ENCODE measurements at regions not wholly inside any gene's neighbourhood (a gene's known extent, or its start where the extent isn't known, plus 50 kb on each side); places are given as distances from the start of the nearest gene placed in this dataset.

DNA sequence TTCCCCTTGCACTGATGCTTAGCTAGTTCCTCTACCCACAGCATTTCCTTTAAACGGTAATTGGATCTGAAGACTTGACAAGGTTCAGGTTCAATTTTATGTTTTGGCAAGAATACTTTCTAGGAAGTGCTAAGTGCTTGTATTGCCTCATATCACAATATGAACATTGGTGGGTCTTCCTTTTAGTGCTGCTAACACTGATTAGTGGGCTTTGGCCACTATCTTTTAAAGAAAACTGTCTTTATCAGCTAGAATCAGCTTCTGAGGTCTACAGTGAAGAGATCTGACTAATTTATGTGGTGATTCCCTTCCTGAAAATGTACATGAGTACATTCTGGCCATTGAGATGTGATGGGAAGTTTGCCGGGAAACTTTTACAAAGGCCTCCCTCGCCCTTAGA lies 316.7 kb upstream of the KLF3 start:
- no peak for DNase-seq (ENCODE audit: low read depth in 2 of 2)
- TF ChIP-seq, protein P1, sequence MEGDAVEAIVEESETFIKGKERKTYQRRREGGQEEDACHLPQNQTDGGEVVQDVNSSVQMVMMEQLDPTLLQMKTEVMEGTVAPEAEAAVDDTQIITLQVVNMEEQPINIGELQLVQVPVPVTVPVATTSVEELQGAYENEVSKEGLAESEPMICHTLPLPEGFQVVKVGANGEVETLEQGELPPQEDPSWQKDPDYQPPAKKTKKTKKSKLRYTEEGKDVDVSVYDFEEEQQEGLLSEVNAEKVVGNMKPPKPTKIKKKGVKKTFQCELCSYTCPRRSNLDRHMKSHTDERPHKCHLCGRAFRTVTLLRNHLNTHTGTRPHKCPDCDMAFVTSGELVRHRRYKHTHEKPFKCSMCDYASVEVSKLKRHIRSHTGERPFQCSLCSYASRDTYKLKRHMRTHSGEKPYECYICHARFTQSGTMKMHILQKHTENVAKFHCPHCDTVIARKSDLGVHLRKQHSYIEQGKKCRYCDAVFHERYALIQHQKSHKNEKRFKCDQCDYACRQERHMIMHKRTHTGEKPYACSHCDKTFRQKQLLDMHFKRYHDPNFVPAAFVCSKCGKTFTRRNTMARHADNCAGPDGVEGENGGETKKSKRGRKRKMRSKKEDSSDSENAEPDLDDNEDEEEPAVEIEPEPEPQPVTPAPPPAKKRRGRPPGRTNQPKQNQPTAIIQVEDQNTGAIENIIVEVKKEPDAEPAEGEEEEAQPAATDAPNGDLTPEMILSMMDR (IDR thresholded peaks at IDR 0.05; ENCODE audit: low read depth, low read length) = no peak
- H3K4me3 ChIP-seq (replicated peaks in 1 of 2; ENCODE audit: low read depth in 2 of 2, low read length in 2 of 2) = no peak overlapping the region

GRCh38 chr4:38354421-38354820 lies 309.6 kb upstream of the KLF3 start:
- no peak for DNase-seq (ENCODE audit: low read depth in 2 of 2)
- TF ChIP-seq, protein P1 (IDR thresholded peaks at IDR 0.05; ENCODE audit: low read depth, low read length) = no peak
- no peak overlapping the region for H3K4me3 ChIP-seq (replicated peaks in 1 of 2; ENCODE audit: low read depth in 2 of 2, low read length in 2 of 2)

DNA sequence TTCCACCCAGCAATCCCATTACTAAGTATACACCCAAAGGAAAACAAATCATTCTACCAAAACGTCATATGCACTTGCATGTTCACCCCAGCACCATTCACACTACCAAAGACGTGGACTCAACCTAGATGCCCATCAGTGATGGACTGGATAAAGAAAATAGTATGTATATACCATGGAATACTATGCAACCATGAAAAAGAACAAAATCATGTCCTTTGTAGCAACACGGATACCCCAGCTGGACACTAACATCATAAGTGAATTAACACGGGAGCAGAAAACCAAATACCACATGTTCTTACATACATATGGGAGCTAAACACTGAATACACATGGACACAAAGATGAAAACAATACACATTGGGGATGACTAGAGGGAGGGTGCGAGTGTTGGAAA lies 309.1 kb upstream of the KLF3 start:
- TF ChIP-seq, protein P1 (IDR thresholded peaks at IDR 0.05; ENCODE audit: low read depth, low read length) = no peak
- H3K4me3 ChIP-seq (replicated peaks in 1 of 2; ENCODE audit: low read depth in 2 of 2, low read length in 2 of 2) = no peak overlapping the region
- DNase-seq (ENCODE audit: low read depth in 2 of 2) = no peak

DNA sequence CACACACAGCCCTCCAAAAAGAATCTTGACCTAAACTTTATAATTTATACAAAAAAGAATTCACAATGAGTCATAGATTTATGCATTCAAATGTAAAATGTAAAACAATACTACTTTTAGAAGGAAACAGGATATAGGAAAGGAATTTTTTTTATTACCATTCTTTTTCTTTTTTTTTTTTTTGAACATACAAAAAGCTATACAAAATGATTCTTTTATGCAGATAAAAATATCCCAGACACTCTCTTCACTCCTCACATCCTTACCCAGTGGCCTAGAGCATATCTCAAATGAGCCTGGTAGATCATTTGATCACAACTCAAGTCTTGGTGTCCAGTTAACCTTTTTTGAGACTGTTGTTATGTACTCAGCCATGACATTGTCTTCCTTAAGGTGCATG lies 307.3 kb upstream of the KLF3 start:
- H3K4me3 ChIP-seq (replicated peaks in 1 of 2; ENCODE audit: low read depth in 2 of 2, low read length in 2 of 2) = no peak overlapping the region
- TF ChIP-seq, protein P1 (IDR thresholded peaks at IDR 0.05; ENCODE audit: low read depth, low read length) = no peak
- no peak for DNase-seq (ENCODE audit: low read depth in 2 of 2)

DNA sequence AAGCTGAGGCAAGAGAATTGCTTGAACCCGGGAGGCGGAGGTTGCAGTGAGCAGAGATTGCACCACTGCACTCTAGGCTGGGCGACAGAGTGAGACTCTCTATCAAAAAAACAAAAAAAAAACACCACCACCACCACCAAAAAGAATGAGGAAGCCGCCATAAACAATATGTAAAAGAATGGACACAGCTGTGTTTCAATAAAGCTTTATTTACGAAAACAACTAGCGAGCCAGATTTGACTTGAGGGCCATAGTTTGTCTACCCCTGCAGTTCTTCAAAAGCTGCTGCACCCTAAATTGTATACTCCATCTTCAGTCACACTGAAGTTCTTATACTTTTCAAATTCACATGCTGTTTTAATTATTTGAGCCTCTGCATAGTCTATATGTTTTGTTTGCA lies 306.5 kb upstream of the KLF3 start:
- no peak overlapping the region for H3K4me3 ChIP-seq (replicated peaks in 1 of 2; ENCODE audit: low read depth in 2 of 2, low read length in 2 of 2)
- DNase-seq (ENCODE audit: low read depth in 2 of 2) = no peak
- TF ChIP-seq, protein P1 (IDR thresholded peaks at IDR 0.05; ENCODE audit: low read depth, low read length) = no peak

GRCh38 chr4:38359113-38359512 lies 304.9 kb upstream of the KLF3 start:
- no peak overlapping the region for H3K4me3 ChIP-seq (replicated peaks in 1 of 2; ENCODE audit: low read depth in 2 of 2, low read length in 2 of 2)
- TF ChIP-seq, protein P1 (IDR thresholded peaks at IDR 0.05; ENCODE audit: low read depth, low read length) = no peak
- no peak for DNase-seq (ENCODE audit: low read depth in 2 of 2)

DNA sequence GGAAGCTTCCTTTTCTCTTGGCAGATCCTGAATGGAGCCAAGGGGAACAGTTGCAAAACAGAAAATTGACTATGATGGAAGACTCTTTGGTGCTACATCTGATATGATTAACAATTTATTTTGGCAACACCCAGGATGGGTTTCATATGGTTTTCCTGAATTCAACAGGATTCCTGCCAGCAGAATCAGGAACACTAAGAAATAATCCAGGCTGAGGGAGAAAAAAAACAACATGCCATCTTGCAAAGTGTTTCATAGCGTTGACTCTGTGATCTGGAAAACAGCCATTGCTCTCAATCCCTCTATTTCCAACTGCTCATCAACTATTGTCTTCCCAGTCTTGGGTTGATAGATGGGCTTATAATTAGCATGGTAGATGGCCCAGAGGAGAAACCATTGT lies 303.8 kb upstream of the KLF3 start:
- DNase-seq (ENCODE audit: low read depth in 2 of 2) = peak in 1 of 2 donors; percentile 52
- H3K4me3 ChIP-seq (replicated peaks in 1 of 2; ENCODE audit: low read depth in 2 of 2, low read length in 2 of 2) = no peak overlapping the region

More for the DNA sequence above, 303.8 kb upstream of the KLF3 start:
- TF ChIP-seq, protein P1 (IDR thresholded peaks at IDR 0.05; ENCODE audit: low read depth, low read length) = no peak

All from cardiac fibroblast (primary cell).